Stimulated activated CD8-positive, alpha-beta memory T cell treated with anti-CD3 and anti-CD28 coated beads, Interleukin-12 subunit alpha, Interleukin-12 subunit beta, amount 100 ng/mL, for 4 hours (primary cell): ENCODE measurements at regions not wholly inside any gene's neighbourhood (a gene's known extent, or its start where the extent isn't known, plus 50 kb on each side); places are given as distances from the start of the nearest gene placed in this dataset.
"Not testable (repeated sequence)": the region's sequence is repeated elsewhere in the genome, so short reads cannot be mapped to it uniquely, and the experiment has no call there.

Experiments
- DNase-seq: peaks from one replicate; pipeline ENCODE4 v3.0.0-alpha.2; 2020; ENCODE audit warnings: low read depth

GRCh38 chr6:134784336-134784735 lies 165.6 kb downstream of the ALDH8A1 start:
- DNase-seq, result no peak

- DNase-seq, result no peak
Measured at GRCh38 chr6:134778431-134778830, 171.5 kb downstream of the ALDH8A1 start.

- no peak for DNase-seq
Measured at GRCh38 chr6:134774201-134774638, 175.7 kb downstream of the ALDH8A1 start.

GRCh38 chr6:134772671-134773360 lies 177.1 kb downstream of the ALDH8A1 start:
- DNase-seq, result no peak

DNA sequence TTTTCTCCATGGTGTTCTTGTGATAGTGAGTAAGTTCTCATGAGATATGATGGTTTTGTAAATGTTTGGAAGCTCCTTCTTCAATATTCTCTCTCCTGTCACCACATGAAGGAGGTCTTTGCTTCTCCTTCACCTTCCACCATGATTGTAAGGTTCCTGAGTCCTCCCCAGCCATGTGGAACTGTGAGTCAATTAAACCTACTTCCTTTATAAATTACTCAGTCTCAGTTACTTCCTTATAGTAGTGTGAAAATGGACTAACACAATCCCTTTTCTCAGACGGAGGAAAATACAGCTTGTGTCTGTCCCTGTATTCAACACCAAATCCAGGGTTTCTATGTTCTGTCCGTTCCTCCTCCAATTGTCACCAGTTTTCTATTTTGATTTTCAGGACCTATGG lies 181.0 kb downstream of the ALDH8A1 start:
- no peak for DNase-seq

GRCh38 chr6:134766497-134766896 lies 183.4 kb downstream of the ALDH8A1 start:
- DNase-seq, result no peak

DNA sequence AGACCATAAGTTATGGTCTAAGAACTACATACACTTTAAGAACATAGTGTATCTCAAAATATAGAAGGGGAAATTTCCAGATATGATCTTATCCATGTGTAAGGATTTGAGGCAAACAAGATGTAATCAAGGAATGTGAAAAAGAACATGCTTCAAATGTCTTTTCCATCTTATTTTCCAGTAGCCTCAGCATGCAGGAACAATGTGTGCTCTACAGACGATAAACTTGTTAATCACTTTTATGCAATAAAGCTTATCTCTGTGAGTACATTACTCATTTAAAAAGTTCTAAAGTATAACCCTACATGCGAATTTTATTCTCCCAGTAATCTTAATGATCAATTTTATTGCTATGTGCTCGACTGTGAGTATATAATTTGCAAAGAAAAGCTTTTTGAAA lies 185.2 kb downstream of the ALDH8A1 start:
- DNase-seq, result no peak

DNA sequence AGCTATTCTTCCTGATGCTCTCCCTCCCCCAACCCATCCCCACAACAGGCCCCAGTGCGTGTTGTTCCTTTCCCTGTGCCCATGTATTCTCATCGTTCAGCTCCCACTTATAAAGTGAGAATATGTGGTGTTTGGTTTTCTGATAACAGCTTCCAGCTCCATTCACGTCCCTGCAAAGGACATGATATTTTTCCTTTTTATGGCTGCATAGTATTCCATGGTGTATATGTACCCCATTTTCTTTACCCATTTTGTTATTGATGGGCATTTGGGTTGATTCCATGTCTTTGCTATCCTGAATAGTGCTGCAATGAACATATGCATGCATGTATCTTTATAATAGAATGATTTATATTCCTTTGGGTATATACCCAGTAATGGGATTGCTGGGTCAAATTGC lies 186.3 kb downstream of the ALDH8A1 start:
- not testable (repeated sequence) for DNase-seq

- no peak for DNase-seq
Measured at GRCh38 chr6:134758621-134759020, 191.3 kb downstream of the ALDH8A1 start.

DNA sequence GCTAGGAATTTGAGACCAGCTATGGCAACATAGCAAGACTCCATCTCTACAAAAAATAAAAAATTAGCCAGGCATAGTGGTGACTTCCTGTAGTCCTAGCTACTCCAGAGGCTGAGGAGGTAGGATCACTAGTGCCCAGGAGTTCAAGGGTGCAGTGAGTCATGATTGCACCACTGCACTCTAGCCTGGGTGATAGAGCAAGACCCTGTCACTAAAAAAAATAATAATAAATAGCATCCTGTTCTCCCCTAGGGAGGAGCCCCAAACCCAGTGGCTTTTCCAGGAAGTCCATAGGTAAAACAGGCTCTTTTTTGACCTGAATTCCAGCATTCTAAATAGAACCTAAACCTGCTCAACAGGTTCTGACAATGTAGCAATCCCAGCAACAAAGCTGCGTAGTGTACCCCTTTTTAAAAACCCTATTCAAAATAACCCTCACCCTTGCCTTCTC lies 192.0 kb downstream of the ALDH8A1 start:
- no peak for DNase-seq

- no peak for DNase-seq
Measured at GRCh38 chr6:134756374-134757025, 193.4 kb downstream of the ALDH8A1 start.

- DNase-seq, result no peak
Measured at GRCh38 chr6:134754013-134754690, 195.7 kb downstream of the ALDH8A1 start.

GRCh38 chr6:134753001-134753400 lies 196.9 kb downstream of the ALDH8A1 start:
- DNase-seq, result no peak

- no peak for DNase-seq
Measured at GRCh38 chr6:134752445-134752844, 197.5 kb downstream of the ALDH8A1 start.

GRCh38 chr6:134750669-134751068 lies 199.2 kb downstream of the ALDH8A1 start:
- no peak for DNase-seq

DNA sequence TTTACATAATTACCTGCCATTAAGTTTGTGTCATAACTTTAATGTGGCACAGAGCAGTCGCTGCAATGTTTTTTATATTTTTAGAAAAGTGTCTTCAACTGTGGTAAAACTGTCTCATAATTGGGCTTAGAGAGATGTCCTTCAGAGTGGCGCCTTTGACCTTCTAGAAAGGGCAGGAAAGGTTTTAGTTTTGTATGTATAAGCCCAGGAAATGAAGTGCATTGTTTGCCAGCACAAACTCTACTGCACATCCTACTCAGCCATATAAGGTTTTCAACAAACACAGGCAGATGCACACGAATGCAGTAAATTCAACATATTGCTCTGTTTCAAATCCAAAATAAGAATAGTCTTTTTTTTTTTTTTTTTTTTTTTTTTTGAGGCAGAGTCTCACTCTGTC lies 201.4 kb downstream of the ALDH8A1 start:
- DNase-seq, result no peak

GRCh38 chr6:134747197-134747596 lies 202.7 kb downstream of the ALDH8A1 start:
- not testable (repeated sequence) for DNase-seq

DNA sequence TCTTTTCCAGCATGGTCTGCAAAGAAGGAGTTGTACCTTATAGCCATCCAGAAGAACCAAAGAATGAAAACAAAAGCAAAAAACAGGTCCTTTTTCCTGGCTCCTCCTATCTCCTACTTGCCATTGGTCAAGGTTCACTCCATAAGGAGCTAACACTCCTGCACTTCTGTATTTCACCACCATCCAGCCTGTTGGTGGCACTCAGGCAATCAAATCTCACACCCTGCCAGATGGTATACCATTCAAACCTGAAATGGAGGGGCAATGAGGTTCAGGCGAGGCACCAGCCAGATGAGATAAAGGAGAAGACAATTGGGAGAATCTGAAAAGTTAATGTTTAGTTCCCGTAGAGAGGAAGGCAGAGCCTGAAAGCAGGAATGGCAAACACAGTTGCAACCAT lies 203.8 kb downstream of the ALDH8A1 start:
- no peak for DNase-seq

DNA sequence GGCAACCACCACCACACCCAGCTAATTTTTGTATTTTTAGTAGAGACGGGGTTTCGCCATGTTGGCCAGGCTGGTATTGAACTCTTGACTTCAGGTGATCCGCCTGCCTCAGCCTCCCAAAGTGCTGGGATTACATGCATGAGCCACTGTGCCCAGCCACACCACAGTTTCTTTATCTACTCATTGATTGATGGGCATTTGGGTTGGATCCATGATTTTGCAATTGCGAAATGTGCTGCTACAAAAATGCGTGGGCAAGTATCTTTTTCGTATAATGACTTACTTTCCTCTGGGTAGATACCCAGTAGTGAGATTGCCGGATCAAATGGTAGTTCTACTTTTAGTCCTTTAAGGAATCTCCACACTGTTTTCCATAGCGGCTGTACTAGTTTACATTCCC lies 204.7 kb downstream of the ALDH8A1 start:
- DNase-seq, result not testable (repeated sequence)

DNA sequence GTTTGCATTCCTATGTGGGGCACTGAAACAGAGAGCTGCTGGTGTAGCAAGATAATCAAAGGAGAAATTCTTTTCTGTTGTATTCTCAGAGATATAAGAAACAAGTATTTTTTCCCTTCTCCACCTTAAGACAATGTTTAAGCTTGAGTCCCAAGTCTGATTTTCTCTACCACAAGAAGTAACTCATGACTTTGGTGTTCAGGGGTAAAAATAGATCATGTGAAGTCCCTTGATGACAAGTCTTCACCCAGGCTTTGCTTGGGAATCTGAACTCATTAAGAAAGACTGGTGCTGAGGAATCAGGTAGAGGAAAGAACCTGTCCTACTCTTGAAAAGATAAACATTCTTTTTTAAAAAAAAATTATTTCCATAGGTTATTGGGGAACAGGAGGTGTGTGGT lies 205.6 kb downstream of the ALDH8A1 start:
- DNase-seq, result no peak

DNA sequence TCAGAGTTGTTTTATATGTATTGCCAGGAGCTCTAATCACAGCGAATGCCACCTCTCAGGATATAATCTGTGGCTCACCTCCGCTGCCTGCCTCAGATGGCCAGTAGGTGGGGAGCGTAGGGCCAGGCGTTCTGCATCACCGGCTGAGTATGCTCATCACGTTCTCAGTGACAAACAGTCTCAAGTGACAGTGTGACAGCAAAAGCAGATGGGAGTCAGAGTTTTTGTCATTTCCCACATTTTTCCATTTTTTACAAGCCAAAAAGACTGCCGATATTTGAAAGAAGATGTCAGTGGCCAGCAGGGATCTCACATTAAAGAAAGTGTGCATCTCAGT lies 208.7 kb downstream of the ALDH8A1 start:
- DNase-seq, result no peak

DNA sequence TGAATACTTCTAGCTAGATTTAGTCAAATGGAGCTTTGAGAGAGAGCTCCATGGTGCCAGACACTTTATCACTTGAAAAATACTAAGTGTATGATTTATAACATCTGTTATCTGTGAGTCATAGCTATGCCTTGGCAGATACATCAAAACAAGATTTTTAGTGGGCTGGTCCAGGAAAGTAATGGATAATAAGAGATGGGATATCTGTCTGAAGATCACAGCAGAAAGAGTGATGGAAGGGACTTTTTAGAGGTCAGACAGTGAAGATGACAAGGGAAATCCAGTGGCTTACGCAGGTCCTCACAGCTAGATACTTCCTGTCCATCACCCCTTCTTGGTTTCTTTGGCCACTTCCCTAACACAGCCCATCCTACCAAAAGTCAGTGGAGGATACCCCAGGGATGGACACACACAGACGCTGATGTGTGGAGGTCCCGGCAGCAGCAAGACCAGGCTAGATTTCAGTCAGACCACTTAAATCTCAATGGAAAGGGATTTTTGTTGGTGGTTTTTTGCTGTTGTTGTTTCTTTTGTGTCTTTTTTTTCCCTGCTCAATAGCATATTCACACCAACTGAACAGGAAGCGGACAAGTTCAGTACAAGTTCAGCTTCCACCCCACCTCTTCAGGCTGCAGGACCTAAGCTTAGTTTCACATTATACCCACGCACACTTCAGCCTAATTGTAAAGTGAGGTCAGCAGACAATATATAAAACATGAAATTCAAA lies 209.3 kb downstream of the ALDH8A1 start:
- DNase-seq, result no peak

GRCh38 chr6:134740027-134740373 lies 209.9 kb downstream of the ALDH8A1 start:
- no peak for DNase-seq
